IMR-90 (cell line): ENCODE measurements at regions not wholly inside any gene's neighbourhood (a gene's known extent, or its start where the extent isn't known, plus 50 kb on each side); places are given as distances from the start of the nearest gene placed in this dataset.

Experiments used
- ATAC-seq: fragments of 200-7000 bp; cut with Tn5 transposase; 2 replicates; pipeline ENCODE4 v1.9.1; 2020; ENCODE audit warnings: low read depth, mild to moderate bottlenecking, moderate library complexity
- BruUV-seq: library from RNA; stranded (reverse); fragments of 400-500 nt; replicated peaks from 2 replicates; lab custom pipeline; 2021; lab: Mats Ljungman, UMichigan
- CTCF ChIA-PET: fragments of 300-600 bp; formaldehyde crosslinking; extraction: SDS; loops from one replicate; lab custom pipeline; 2021; ENCODE audit warnings: antibody characterized with exemption; lab: Yijun Ruan, JAX
- POLR2A ChIA-PET: fragments of 300-600 bp; sonication (Branson Sonifier 250); formaldehyde crosslinking; loops from one replicate; lab custom pipeline; 2022; ENCODE audit warnings: antibody characterized with exemption; ENCODE audit not compliant: unreplicated experiment; lab: Charles Lee
- DNase-seq: peaks from one replicate; pipeline ENCODE4 v3.0.0; 2013
- H2AFZ ChIP-seq: replicated peaks from 2 replicates; pipeline ENCODE3; 2013; ENCODE audit warnings: low read length, mild to moderate bottlenecking; ENCODE audit not compliant: poor library complexity
- H2AK5ac ChIP-seq: 2 replicates; pipeline ENCODE4 v1.6.1; 2013; ENCODE audit warnings: low read depth, low read length, inconsistent platforms
- H2AK9ac ChIP-seq: replicated peaks from 2 replicates; pipeline ENCODE3; 2013; ENCODE audit warnings: mild to moderate bottlenecking, low read depth, low read length, moderate library complexity; ENCODE audit not compliant: poor library complexity
- H2BK120ac ChIP-seq: 2 replicates; pipeline ENCODE4 v1.6.1; 2013; ENCODE audit warnings: low read depth, low read length, inconsistent platforms
- H2BK15ac ChIP-seq: 3 replicates; pipeline ENCODE4 v1.6.1; 2013; ENCODE audit warnings: low read depth, low read length, inconsistent platforms
- H2BK20ac ChIP-seq: 2 replicates; pipeline ENCODE4 v1.6.1; 2013; ENCODE audit warnings: low read depth, mild to moderate bottlenecking, inconsistent platforms, low read length, moderate library complexity
- H2BK5ac ChIP-seq: 2 replicates; pipeline ENCODE4 v1.6.1; 2013; ENCODE audit warnings: mild to moderate bottlenecking, low read depth, low read length, inconsistent platforms; ENCODE audit not compliant: poor library complexity, severe bottlenecking
- H3K14ac ChIP-seq: replicated peaks from 2 replicates; pipeline ENCODE4 v1.6.1; 2013; ENCODE audit warnings: low read depth, low read length, inconsistent platforms
- H3K18ac ChIP-seq: 2 replicates; pipeline ENCODE4 v1.6.1; 2013; ENCODE audit warnings: low read depth, low read length, control low read depth
- H3K23ac ChIP-seq: 2 replicates; pipeline ENCODE4 v1.6.1; 2013; ENCODE audit warnings: low read depth, low read length, inconsistent platforms
- H3K27ac ChIP-seq: 2 replicates; pipeline ENCODE4 v1.5.1; 2013; ENCODE audit warnings: mild to moderate bottlenecking, control low read depth, low read length; ENCODE audit not compliant: insufficient read depth
- H3K27me3 ChIP-seq: 2 replicates; pipeline ENCODE4 v1.6.1; 2013; ENCODE audit warnings: low read length; ENCODE audit not compliant: control insufficient read depth, insufficient read depth
- H3K36me3 ChIP-seq: 2 replicates; pipeline ENCODE4 v1.6.1; 2013; ENCODE audit warnings: low read length, mixed read lengths; ENCODE audit not compliant: control insufficient read depth, insufficient read depth
- H3K4ac ChIP-seq: 2 replicates; pipeline ENCODE4 v1.6.1; 2013; ENCODE audit warnings: low read depth, low read length, inconsistent platforms
- H3K4me1 ChIP-seq: 2 replicates; pipeline ENCODE4 v1.6.1; 2013; ENCODE audit warnings: low read length, mixed read lengths; ENCODE audit not compliant: control insufficient read depth, insufficient read depth
- H3K4me2 ChIP-seq: 2 replicates; pipeline ENCODE4 v1.6.1; 2013; ENCODE audit warnings: low read depth, mild to moderate bottlenecking, control low read depth, low read length, moderate library complexity
- H3K4me3 ChIP-seq: 2 replicates; pipeline ENCODE4 v1.5.1; 2013; ENCODE audit warnings: low read depth, mild to moderate bottlenecking, control low read depth, low read length, moderate library complexity; ENCODE audit not compliant: insufficient read depth
- H3K56ac ChIP-seq: 2 replicates; pipeline ENCODE4 v1.6.1; 2013; ENCODE audit warnings: low read length, inconsistent platforms; ENCODE audit not compliant: insufficient read depth; ENCODE audit errors: extremely low read depth
- H3K79me1 ChIP-seq, 2 experiments: 2 replicates each; pipeline ENCODE4 v1.6.1; 2013; ENCODE audit warnings: low read length in 2 of 2, inconsistent platforms in 1 of 2, low read depth in 1 of 2
- H3K9ac ChIP-seq: 2 replicates; pipeline ENCODE4 v1.6.1; 2013; ENCODE audit warnings: low read depth, low read length, control low read depth
- H3K9me1 ChIP-seq: 2 replicates; pipeline ENCODE4 v1.6.1; 2013; ENCODE audit warnings: low read length, inconsistent platforms; ENCODE audit not compliant: insufficient read depth
- H3K9me3 ChIP-seq: 2 replicates; pipeline ENCODE4 v1.6.1; 2013; ENCODE audit warnings: low read length; ENCODE audit not compliant: control insufficient read depth, insufficient read depth
- H4K20me1 ChIP-seq: 2 replicates; pipeline ENCODE4 v1.6.1; 2013; ENCODE audit warnings: low read length, inconsistent platforms; ENCODE audit not compliant: insufficient read depth
- H4K5ac ChIP-seq: 2 replicates; pipeline ENCODE4 v1.6.1; 2013; ENCODE audit warnings: mild to moderate bottlenecking, low read depth, low read length, control low read depth
- H4K8ac ChIP-seq, 2 experiments: 2 replicates each; pipeline ENCODE4 v1.6.1; 2013; ENCODE audit warnings: low read depth in 2 of 2, low read length in 2 of 2, control low read depth in 1 of 2, inconsistent platforms in 1 of 2
- H4K91ac ChIP-seq: 2 replicates; pipeline ENCODE4 v1.6.1; 2013; ENCODE audit warnings: low read depth, low read length, inconsistent platforms; ENCODE audit not compliant: insufficient read depth
- BHLHE40 ChIP-seq: fragments of 150-350 bp; IDR thresholded peaks from 2 replicates; pipeline ENCODE4 v1.6.1; 2016; ENCODE audit warnings: mild to moderate bottlenecking, low read depth, low read length
- CEBPB ChIP-seq: IDR thresholded peaks from 2 replicates; pipeline ENCODE4 v1.6.1; 2012; ENCODE audit warnings: low read depth, low read length, improper control_type of control experiment
- CHD1 ChIP-seq: IDR thresholded peaks from 2 replicates; pipeline ENCODE4 v1.6.1; 2012; ENCODE audit warnings: low read depth, low read length, improper control_type of control experiment
- FOS ChIP-seq: fragments of 150-350 bp; IDR thresholded peaks from 2 replicates; pipeline ENCODE4 v1.6.1; 2016; ENCODE audit warnings: low read depth, low read length
- MAZ ChIP-seq: IDR thresholded peaks from 2 replicates; pipeline ENCODE4 v1.6.1; 2012; ENCODE audit warnings: low read depth, mild to moderate bottlenecking, low read length, improper control_type of control experiment, moderate library complexity, borderline replicate concordance
- MXI1 ChIP-seq: IDR thresholded peaks from 2 replicates; pipeline ENCODE4 v1.6.1; 2012; ENCODE audit warnings: low read depth, mild to moderate bottlenecking, low read length, moderate library complexity, borderline replicate concordance
- POLR2A ChIP-seq: IDR thresholded peaks from 2 replicates; pipeline ENCODE4 v1.6.1; 2012; ENCODE audit warnings: mild to moderate bottlenecking, low read depth, low read length
- RAD21 ChIP-seq: IDR thresholded peaks from 2 replicates; pipeline ENCODE4 v1.6.1; 2012; ENCODE audit warnings: low read length, improper control_type of control experiment
- RCOR1 ChIP-seq: IDR thresholded peaks from 2 replicates; pipeline ENCODE4 v1.6.1; 2012; ENCODE audit warnings: mild to moderate bottlenecking, low read length, improper control_type of control experiment; ENCODE audit not compliant: insufficient replicate concordance
- RFX5 ChIP-seq: IDR thresholded peaks from 2 replicates; pipeline ENCODE4 v1.8.0; 2012; ENCODE audit warnings: low read depth, mild to moderate bottlenecking, low read length, moderate library complexity
- WGBS, 2 experiments: methylation state at CpG; one replicate each; pipeline versions ENCODE4 v1.1.5 to v1.1.7; 2013; ENCODE audit warnings: missing lambda C conversion rate in 2 of 2; ENCODE audit not compliant: insufficient read length in 1 of 2; ENCODE audit errors: extremely low coverage in 2 of 2; 5-methylcytosine and 5-hydroxymethylcytosine counted together
- dilution Hi-C: fragments of 300-500 bp; cut with HindIII; formaldehyde crosslinking; loops from one replicate; pipeline ENCODE4 v1.14.3; 2018; ENCODE audit warnings: low sequenced_read_pairs; ENCODE audit not compliant: unreplicated experiment
- in situ Hi-C: fragments of 300-500 bp; cut with MboI; formaldehyde crosslinking; loops from 3 replicates; pipeline ENCODE4 v1.14.3; 2019; ENCODE audit warnings: low sequenced_read_pairs, inconsistent platforms, mixed read lengths
- intact Hi-C: fragments of 100-400 bp; cut with micrococcal nuclease; formaldehyde crosslinking; loops from 2 replicates; pipeline ENCODE4 v1.10.0; 2022
- TF ChIP-seq, protein P1 (sequence below): fragments of 150-350 bp; IDR thresholded peaks from 2 replicates; pipeline ENCODE4 v1.6.1; 2017; ENCODE audit warnings: mild to moderate bottlenecking, antibody characterized with exemption, low read length, low read depth
- TF ChIP-seq, protein P2 (sequence below): fragments of 150-350 bp; IDR thresholded peaks from 2 replicates; pipeline ENCODE4 v1.6.1; 2016; ENCODE audit warnings: low read depth, mild to moderate bottlenecking, low read length, moderate library complexity, borderline replicate concordance
- TF ChIP-seq, protein P3 (sequence below): conservative IDR thresholded peaks from 2 replicates; pipeline ENCODE4 v1.5.1; 2012; ENCODE audit warnings: mild to moderate bottlenecking, low read depth, low read length, improper control_type of control experiment

DNA sequence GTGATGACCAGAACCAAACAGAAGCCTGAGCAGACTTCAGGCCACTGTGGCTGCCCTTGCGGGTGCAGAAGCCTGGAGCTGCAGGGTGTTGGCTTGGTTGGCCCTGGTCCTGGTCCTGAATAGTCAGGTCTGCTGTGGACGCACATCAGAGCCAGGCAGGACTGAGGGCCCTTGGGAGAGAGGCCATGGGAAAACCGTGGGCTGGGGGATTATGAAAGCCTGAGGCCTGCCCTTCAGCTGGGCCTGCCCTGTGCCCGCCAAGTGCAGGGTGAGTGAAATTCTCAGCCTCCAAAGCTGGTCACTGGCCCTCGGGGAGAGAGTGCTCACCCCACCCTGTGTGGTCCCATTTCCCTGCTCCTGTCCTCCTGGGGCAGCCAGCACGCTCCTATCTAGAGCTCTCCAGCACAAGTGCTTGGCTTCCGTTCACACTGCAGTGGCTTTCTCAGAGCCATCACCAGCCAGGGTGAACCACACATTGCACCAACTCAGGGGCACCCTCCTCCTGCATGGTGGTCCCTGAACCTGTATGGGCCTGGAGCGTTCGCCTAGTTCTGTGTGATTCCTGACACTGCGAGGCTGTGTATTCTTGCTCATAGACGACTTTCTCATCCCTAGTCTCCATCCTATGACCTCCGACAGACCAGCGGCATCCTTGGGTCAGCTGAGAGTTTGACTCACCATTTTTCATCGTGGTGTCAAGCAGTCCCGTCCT lies 146.1 kb downstream of the TTLL2 start:
- Histone ChIP-seq H3K36me3 (no peaks in the 10 kb centered on the region), H4K91ac (no peak overlapping the region), H3K79me1 (no peaks in the 10 kb centered on the region), H2BK15ac (no peak overlapping the region), H3K27me3 (no peaks in the 10 kb centered on the region), H3K4me3 (no peak overlapping the region), H3K9me1 (no peaks in the 10 kb centered on the region), H3K14ac (no peak overlapping the region), H3K9me3 (peaks cover 51% of the 10 kb centered on the region), H2AK9ac (no peak overlapping the region), H3K4me2 (no peak overlapping the region), H2BK120ac (no peak overlapping the region), H3K56ac (no peak overlapping the region), H4K8ac (no peak overlapping the region), H2AK5ac (no peak overlapping the region), H3K23ac (no peak overlapping the region), H4K5ac (no peak overlapping the region), H2BK20ac (no peak overlapping the region), H3K4ac (no peak overlapping the region), H2AFZ (no peak overlapping the region), H3K9ac (no peak overlapping the region), H4K20me1 (no peaks in the 10 kb centered on the region), H3K27ac (no peak overlapping the region), H3K18ac (no peak overlapping the region), H3K4me1 (no peaks in the 10 kb centered on the region), H2BK5ac (no peak overlapping the region)
- no peak for DNase-seq
- in situ Hi-C loops: no loop called here
- no peak for ATAC-seq
- CTCF ChIA-PET: no interaction called here
- no TSS peak for BruUV-seq
- whole genome bisulfite sequencing, 2 experiments: 49% methylated on average over 5 of the region's 15 CpGs; no CpG with 5 or more reads in 1 of the 2 experiments
- TF ChIP-seq POLR2A (no peak), CHD1 (no peak), RAD21 (no peak), RFX5 (no peak), CEBPB (no peak), MAZ (no peak), BHLHE40 (no peak), MXI1 (no peak), FOS (no peak), RCOR1 (no peak)
- TF ChIP-seq, protein P1, sequence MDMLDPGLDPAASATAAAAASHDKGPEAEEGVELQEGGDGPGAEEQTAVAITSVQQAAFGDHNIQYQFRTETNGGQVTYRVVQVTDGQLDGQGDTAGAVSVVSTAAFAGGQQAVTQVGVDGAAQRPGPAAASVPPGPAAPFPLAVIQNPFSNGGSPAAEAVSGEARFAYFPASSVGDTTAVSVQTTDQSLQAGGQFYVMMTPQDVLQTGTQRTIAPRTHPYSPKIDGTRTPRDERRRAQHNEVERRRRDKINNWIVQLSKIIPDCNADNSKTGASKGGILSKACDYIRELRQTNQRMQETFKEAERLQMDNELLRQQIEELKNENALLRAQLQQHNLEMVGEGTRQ: no peak
- TF ChIP-seq, protein P2, sequence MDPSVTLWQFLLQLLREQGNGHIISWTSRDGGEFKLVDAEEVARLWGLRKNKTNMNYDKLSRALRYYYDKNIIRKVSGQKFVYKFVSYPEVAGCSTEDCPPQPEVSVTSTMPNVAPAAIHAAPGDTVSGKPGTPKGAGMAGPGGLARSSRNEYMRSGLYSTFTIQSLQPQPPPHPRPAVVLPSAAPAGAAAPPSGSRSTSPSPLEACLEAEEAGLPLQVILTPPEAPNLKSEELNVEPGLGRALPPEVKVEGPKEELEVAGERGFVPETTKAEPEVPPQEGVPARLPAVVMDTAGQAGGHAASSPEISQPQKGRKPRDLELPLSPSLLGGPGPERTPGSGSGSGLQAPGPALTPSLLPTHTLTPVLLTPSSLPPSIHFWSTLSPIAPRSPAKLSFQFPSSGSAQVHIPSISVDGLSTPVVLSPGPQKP: no peak
- TF ChIP-seq, protein P3, sequence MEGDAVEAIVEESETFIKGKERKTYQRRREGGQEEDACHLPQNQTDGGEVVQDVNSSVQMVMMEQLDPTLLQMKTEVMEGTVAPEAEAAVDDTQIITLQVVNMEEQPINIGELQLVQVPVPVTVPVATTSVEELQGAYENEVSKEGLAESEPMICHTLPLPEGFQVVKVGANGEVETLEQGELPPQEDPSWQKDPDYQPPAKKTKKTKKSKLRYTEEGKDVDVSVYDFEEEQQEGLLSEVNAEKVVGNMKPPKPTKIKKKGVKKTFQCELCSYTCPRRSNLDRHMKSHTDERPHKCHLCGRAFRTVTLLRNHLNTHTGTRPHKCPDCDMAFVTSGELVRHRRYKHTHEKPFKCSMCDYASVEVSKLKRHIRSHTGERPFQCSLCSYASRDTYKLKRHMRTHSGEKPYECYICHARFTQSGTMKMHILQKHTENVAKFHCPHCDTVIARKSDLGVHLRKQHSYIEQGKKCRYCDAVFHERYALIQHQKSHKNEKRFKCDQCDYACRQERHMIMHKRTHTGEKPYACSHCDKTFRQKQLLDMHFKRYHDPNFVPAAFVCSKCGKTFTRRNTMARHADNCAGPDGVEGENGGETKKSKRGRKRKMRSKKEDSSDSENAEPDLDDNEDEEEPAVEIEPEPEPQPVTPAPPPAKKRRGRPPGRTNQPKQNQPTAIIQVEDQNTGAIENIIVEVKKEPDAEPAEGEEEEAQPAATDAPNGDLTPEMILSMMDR: no peak
- dilution Hi-C loops: no loop called here
- intact Hi-C loops: no loop called here
- POLR2A ChIA-PET: no interaction called here
